ENCODE measurements at regions not wholly inside any gene's neighbourhood (a gene's known extent, or its start where the extent isn't known, plus 50 kb on each side); places are given as distances from the start of the nearest gene placed in this dataset.

DNA sequence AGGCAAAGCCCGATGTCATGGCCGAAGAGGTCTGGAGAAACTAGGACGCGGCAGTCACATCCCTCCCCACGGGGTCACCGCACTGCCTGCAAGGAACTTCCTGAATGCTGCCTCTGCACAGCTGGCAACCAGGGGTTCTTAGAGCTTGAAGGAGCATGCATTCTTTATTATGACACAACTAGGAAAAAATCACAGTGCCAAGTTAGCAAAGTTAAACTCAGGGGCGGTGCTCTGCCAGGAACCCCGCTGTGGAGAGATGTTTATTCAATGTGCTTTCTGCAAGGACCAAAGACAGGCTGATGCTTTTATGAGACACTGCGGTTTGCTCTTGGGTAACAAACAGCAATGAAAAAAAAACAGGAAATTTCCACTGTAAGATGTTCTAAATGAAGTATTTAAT lies 287.3 kb upstream of the FOXQ1 start:
- TF ChIP-seq, protein P1, sequence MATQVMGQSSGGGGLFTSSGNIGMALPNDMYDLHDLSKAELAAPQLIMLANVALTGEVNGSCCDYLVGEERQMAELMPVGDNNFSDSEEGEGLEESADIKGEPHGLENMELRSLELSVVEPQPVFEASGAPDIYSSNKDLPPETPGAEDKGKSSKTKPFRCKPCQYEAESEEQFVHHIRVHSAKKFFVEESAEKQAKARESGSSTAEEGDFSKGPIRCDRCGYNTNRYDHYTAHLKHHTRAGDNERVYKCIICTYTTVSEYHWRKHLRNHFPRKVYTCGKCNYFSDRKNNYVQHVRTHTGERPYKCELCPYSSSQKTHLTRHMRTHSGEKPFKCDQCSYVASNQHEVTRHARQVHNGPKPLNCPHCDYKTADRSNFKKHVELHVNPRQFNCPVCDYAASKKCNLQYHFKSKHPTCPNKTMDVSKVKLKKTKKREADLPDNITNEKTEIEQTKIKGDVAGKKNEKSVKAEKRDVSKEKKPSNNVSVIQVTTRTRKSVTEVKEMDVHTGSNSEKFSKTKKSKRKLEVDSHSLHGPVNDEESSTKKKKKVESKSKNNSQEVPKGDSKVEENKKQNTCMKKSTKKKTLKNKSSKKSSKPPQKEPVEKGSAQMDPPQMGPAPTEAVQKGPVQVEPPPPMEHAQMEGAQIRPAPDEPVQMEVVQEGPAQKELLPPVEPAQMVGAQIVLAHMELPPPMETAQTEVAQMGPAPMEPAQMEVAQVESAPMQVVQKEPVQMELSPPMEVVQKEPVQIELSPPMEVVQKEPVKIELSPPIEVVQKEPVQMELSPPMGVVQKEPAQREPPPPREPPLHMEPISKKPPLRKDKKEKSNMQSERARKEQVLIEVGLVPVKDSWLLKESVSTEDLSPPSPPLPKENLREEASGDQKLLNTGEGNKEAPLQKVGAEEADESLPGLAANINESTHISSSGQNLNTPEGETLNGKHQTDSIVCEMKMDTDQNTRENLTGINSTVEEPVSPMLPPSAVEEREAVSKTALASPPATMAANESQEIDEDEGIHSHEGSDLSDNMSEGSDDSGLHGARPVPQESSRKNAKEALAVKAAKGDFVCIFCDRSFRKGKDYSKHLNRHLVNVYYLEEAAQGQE (IDR thresholded peaks at IDR 0.05; ENCODE audit: insufficient read depth in 1 of 2, low read depth in 2 of 2, low read length in 2 of 2) = no peak
- TF ChIP-seq POLR2AphosphoS5 (IDR thresholded peaks at IDR 0.05; ENCODE audit: low read depth, low read length) = no peak
- TF ChIP-seq SIN3A (IDR thresholded peaks at IDR 0.05; ENCODE audit: borderline replicate concordance, insufficient read depth, low read length) = peak; percentile 20; the same call in 1 of the 2 replicates

DNA sequence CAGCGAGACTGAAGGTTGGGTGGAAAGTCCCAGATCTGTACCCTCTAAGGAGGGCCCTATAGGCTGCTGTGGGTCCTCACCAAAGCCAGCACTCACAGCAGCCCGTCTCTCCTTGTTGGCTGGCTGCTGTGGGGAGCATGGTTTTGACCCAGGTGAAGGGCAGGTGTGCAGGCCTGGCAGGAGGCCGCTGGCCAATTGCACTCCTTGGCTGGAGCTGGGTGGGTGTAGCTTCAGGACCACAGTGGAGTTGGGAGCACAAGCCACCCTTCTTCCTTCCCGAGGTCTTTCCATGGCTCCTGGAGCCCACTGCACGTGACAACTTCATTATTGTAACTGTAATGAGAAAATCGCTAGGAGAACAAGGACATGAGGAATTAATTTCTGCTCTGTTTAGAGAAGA lies 287.7 kb upstream of the FOXQ1 start:
- TF ChIP-seq TAF1 (IDR thresholded peaks at IDR 0.05; ENCODE audit: borderline replicate concordance, insufficient read depth, low read length) (no peak), POLR2AphosphoS5 (IDR thresholded peaks at IDR 0.05; ENCODE audit: low read depth, low read length) (no peak), SIN3A (IDR thresholded peaks at IDR 0.05; ENCODE audit: borderline replicate concordance, insufficient read depth, low read length) (no peak), FOXP2 (optimal IDR thresholded peaks at IDR 0.05; ENCODE audit: borderline replicate concordance, extremely low read depth, extremely low read length, insufficient read depth) (no peak)
- TF ChIP-seq, protein P1 (IDR thresholded peaks at IDR 0.05; ENCODE audit: insufficient read depth in 1 of 2, low read depth in 2 of 2, low read length in 2 of 2) = no peak

DNA sequence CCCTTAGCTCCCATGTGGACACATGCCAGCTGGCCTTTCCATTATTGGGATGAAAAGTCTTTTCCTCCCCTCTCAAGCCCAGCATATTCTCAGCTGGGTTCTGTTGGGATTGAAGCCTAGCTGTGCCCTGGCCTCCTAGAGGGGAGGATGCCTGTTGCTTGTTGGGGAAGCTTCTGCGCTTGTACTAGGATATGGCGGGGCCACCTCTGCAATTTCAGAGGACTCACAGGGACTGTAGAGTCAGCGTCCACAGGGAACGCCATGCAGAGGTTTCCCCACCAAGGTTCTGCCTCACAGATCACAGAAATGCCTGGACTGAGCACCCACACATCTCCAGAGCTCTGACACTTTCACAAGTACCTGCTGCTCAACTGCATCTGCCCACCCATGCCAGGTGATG lies 288.7 kb upstream of the FOXQ1 start:
- TF ChIP-seq FOXP2 (optimal IDR thresholded peaks at IDR 0.05; ENCODE audit: borderline replicate concordance, extremely low read depth, extremely low read length, insufficient read depth) (no peak), POLR2AphosphoS5 (IDR thresholded peaks at IDR 0.05; ENCODE audit: low read depth, low read length) (no peak), TAF1 (IDR thresholded peaks at IDR 0.05; ENCODE audit: borderline replicate concordance, insufficient read depth, low read length) (no peak), SIN3A (IDR thresholded peaks at IDR 0.05; ENCODE audit: borderline replicate concordance, insufficient read depth, low read length) (no peak)
- TF ChIP-seq, protein P1 (IDR thresholded peaks at IDR 0.05; ENCODE audit: insufficient read depth in 1 of 2, low read depth in 2 of 2, low read length in 2 of 2) = no peak

DNA sequence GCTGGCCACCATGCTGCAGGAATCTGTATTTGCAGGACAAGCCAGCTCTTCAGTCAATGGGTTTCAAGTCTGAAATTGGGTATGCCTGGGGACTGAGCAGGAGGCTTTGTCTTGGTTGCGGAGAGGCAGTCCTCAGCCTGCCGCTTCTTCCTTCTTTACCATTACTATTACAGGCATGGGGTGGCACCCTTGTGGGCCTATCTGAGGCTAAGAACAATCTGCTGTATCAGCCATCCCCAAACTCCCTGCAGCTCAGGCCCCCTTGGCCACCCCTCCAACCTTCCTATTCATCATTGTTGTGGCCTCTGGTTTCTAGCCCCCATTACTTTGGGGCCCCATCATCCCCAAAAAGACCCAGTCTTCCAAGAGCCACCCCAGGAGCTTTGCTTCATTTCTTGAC lies 289.2 kb upstream of the FOXQ1 start:
- TF ChIP-seq, protein P1 (IDR thresholded peaks at IDR 0.05; ENCODE audit: insufficient read depth in 1 of 2, low read depth in 2 of 2, low read length in 2 of 2) = no peak

DNA sequence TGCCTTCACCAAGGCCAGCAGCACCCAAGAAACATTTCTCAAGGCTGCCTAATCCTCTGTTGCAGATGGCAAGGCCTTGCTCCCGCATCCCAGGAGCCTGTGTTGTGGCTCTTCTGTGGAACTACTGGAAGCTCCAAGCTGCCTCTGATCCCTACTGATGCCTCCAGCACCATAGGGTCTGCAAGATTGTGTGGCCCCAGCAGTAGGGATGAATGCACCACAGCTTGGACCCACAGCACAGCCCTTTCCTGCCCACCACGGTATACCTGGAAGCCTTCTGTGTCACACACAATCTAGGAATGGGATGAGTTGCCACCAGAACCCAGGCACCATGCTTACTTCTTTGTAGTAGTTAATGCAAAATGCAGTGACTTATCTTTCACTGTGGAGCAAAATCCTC lies 291.1 kb upstream of the FOXQ1 start:
- TF ChIP-seq, protein P1 (IDR thresholded peaks at IDR 0.05; ENCODE audit: insufficient read depth in 1 of 2, low read depth in 2 of 2, low read length in 2 of 2) = no peak
- no peak for TF ChIP-seq FOXP2 (optimal IDR thresholded peaks at IDR 0.05; ENCODE audit: borderline replicate concordance, extremely low read depth, extremely low read length, insufficient read depth)
- no peak for TF ChIP-seq POLR2AphosphoS5 (IDR thresholded peaks at IDR 0.05; ENCODE audit: low read depth, low read length)
- TF ChIP-seq SIN3A (IDR thresholded peaks at IDR 0.05; ENCODE audit: borderline replicate concordance, insufficient read depth, low read length) = no peak
- TF ChIP-seq TAF1 (IDR thresholded peaks at IDR 0.05; ENCODE audit: borderline replicate concordance, insufficient read depth, low read length) = no peak
